22Rv1 (cell line): ENCODE measurements at regions not wholly inside any gene's neighbourhood (a gene's known extent, or its start where the extent isn't known, plus 50 kb on each side); places are given as distances from the start of the nearest gene placed in this dataset.

ENCODE experiments used
- CTCF ChIP-seq: fragments of 450-650 bp; IDR thresholded peaks from 2 replicates; pipeline ENCODE4 v1.5.1; 2017; ENCODE audit warnings: mild to moderate bottlenecking
- ZFX ChIP-seq: fragments of 450-650 bp; IDR thresholded peaks from 2 replicates; pipeline ENCODE4 v1.6.1; 2017; ENCODE audit warnings: antibody characterized with exemption, borderline replicate concordance

GRCh38 chr2:172285010-172285621 is 142.3 kb upstream of the ITGA6 start:
- TF ChIP-seq CTCF, result no peak
- TF ChIP-seq ZFX, result no peak
